NCI-H226 (cell line): ENCODE measurements at regions not wholly inside any gene's neighbourhood (a gene's known extent, or its start where the extent isn't known, plus 50 kb on each side); places are given as distances from the start of the nearest gene placed in this dataset.
A peak's percentile ranks its signal among the peaks of the same experiment; 100 is the strongest.

Source experiments
- DNase-seq: peaks from one replicate; pipeline ENCODE4 v3.0.0-alpha.2; 2015

DNA sequence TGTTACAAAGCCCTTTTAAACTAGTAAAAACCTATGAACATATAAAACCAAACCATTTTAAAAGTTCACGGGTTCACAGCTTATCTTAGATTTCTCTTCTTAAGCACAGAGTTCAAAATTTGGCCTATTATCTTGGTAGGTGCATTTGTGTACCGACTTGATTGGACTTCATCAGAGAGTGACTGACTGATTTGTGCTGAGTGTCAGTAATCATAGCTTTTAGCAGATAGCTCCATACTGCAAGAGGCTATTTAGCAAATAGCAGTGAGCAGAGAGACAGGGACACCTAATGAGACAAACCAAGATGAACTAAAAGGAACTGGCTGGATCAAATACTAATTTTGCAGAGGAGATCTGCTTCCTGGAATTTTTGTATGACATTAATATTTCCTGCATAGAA is 274.5 kb downstream of the PRR16 start:
- DNase-seq: no peak

GRCh38 chr5:120740989-120741388 is 276.9 kb downstream of the PRR16 start:
- DNase-seq: no peak

DNA sequence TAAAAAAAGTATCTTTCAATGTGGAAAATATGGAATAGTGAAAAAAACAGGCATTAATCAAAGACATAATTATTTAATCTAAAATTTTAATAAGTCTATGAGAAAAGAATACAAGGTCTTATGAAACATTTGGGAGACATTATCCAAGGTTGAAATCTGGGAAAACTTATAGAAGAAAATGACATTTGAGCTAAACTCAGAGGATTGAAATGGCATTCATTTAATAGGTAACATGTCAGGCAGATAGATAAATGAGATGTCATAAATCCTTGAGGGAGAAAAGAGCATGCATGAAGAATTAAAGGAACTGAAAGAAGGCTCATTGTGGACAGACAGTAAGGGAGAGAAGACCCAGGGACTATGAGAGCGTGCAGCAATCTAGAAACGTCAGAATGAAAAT is 284.4 kb downstream of the PRR16 start:
- no peak for DNase-seq

- DNase-seq: no peak
These were observed 285.6 kb downstream of the PRR16 start for GRCh38 chr5:120749737-120750136.

DNA sequence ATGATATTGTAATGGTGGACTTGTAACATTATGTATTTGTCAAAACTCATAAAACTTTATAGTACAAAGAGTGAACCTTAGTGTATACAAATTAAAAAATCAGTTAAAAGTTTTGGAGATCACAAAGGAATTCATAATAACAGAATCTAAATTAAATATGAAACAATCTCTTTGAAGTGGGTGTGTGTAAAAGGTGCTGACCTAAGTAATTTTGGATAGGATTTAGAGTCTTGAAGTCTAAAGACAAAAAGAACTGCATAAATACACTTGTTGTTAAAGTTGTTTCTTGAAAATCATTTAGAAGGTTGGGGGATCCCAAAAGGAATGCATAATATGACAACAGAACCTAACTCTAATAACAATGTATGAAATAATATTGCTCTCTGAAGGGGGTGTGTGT is 295.5 kb downstream of the PRR16 start:
- DNase-seq: no peak

- no peak for DNase-seq
These were observed 297.9 kb downstream of the PRR16 start for GRCh38 chr5:120761986-120762385.

DNA sequence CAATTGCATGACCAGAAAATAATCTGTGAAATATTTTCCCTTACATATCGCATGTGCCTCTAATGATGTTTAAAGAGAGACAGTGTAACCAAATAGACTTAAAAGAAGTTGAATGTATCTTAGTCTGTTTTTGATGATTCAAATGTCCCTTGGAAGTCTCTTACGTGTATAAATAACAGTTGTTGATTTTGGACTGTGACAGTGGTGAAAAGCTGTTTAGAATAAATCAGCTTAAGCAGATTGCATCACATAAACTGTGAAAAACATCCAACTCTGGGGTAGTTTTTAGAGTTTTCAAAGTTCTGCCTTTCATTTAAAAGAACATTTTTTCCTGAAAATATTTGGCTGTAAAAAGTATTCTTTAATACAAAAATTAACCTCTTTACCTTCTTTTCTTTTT is 301.1 kb downstream of the PRR16 start:
- no peak for DNase-seq

GRCh38 chr5:120767178-120767820 is 303.2 kb downstream of the PRR16 start:
- DNase-seq: no peak

DNA sequence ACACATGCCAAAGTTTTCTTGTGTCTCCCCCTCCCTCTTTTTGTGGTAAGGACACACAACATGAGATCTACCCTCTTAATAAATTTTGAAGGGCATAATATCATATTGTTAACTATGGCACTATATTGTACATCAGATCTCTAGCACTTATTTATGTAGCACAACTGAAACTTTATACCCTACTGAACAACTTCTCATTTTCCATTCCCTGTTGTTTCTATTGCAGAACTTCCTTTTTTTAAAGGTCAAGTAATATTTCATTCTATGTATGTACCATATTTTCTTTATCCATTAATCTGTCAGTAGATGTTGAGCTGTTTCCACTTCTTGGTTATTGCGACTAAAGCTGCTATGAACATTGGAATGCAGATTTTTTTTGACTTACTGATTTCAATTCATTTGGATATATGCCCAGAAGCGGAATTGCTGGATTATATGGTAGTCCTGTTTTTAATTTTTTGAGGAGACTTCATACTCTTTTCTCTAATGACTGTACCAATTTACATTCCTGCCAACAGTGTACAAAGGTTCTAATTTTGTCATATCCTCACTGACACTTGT is 305.3 kb downstream of the PRR16 start:
- DNase-seq: no peak

GRCh38 chr5:120771202-120771601 is 307.1 kb downstream of the PRR16 start:
- DNase-seq: no peak

- no peak for DNase-seq
These were observed 314.7 kb downstream of the PRR16 start for GRCh38 chr5:120778491-120779484.

- no peak for DNase-seq
These were observed 315.6 kb downstream of the PRR16 start for GRCh38 chr5:120779674-120780073.

DNA sequence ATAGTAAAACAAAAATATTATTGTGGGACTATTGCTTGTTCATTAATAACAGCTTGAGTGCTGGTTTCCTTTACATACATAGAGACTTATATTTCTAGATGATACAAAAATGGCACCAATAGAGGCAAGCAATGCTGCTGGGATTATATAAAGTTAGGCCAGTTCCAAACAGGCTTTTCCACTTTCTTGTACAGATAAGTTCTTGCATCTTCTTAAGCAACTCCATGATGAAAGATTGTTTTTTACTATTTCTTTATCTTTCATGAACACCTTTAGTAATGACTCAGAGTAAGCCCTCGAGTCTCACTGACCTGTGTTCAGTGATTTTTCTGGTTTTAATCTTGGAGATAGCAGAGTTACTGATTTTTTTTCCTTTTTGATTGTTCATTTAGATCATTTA is 324.4 kb downstream of the PRR16 start:
- no peak for DNase-seq

DNA sequence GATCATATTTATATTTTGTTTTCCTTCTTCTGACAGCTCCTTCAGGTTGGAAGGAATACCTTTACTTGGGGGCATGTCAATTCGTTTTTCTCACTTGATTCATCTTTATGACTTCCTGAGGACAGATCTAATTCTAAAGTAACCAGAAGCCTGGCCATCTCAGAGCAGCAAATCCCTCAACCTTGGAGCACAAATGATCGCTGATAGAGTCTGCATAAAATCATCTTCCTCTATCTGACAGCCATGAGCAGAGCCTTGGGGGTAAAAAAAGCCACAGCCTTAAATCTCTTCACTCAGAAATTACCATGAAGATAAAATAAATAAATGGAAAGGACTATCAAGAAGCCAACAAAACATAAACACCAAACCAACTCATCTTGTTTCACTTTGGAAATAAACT is 325.8 kb downstream of the PRR16 start:
- no peak for DNase-seq

- DNase-seq: no peak
These were observed 326.2 kb downstream of the PRR16 start for GRCh38 chr5:120790339-120790738.

DNA sequence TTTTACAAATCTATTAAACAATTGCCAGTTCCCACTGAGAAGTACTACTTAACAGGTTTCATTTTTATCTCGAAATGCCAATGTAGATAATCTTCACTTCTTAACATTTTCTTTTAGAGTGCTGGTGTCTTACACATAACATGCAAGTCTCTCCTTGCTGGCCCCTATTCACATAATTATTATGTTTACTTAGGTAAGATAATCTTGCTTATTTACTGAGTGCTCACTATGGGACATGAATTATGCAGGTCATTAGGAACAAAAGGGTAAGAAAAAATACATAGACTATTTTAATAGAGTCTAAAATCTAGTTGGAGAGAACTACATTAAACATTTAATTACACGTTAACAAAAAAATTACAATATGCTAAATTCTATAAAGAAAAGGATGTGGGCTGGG is 328.4 kb downstream of the PRR16 start:
- no peak for DNase-seq

DNA sequence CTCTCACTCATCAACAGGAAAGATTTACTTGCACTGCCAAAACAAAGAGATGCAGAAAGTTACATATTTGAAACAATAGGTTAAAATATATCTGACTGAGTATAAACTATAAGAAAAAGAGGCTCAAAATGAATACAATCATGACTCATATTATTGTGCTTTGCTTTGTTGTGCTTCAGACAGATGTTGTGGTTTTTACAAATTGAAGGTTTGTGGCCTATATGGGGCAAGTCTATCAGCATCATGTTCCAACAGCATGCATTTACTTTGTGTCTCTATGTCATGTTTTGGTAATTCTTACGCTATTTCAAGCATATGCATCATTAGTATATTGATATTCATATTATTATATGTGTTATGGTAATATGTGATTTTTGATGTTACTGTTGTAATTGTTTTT is 330.0 kb downstream of the PRR16 start:
- no peak for DNase-seq

DNA sequence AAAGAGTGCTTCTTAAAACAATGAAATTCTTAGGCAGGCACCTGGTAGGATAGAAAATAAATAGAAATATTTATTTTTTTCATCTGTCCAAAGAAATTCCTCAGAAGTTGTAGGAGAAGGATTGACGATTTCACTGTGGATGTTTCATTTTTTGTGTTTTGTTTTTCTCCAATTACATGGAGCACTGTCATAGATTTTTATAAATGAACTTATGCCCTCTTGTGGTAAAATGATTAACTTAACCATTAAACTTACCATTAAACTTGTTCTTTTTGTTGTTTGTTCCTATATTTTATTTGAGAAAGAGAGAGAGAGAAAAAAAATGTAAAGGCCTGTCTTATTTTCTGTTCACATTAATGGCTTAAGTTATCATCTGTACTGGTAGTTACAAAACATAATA is 339.2 kb downstream of the PRR16 start:
- DNase-seq: no peak

DNA sequence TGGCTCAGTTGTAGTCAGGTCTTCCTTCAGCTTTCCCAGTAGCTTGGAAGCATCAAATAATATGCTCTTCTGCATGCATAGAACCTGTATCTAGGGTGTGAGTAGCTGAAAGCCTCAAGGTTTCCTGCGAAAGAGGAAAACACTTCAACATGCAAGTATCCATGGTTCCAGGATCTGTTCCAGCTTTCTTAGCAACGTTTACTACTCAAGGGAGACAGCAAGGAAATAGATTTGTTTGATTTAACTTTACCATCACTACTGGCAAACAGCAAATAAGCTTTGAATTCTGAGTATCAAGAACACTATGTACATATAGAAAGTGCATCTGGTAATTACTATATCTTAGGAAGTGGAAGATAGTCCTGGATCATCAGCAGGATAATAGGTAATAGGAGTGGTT is 341.0 kb downstream of the PRR16 start:
- no peak for DNase-seq

- DNase-seq: no peak
These were observed 342.1 kb downstream of the PRR16 start for GRCh38 chr5:120806202-120806601.

- DNase-seq: peak; percentile 29
These were observed 344.0 kb downstream of the PRR16 start for GRCh38 chr5:120808135-120808534.

GRCh38 chr5:120808606-120809005 is 344.5 kb downstream of the PRR16 start:
- DNase-seq: no peak

- DNase-seq: no peak
These were observed 349.5 kb downstream of the PRR16 start for GRCh38 chr5:120813551-120813950.
